ENCODE measurements at regions not wholly inside any gene's neighbourhood (a gene's known extent, or its start where the extent isn't known, plus 50 kb on each side); places are given as distances from the start of the nearest gene placed in this dataset.

- peaks cover 0 to 17% (median 7%) of the 10 kb centered on the region in 4 donors for H3K4me1 ChIP-seq
- no peak overlapping the region for H3K27ac ChIP-seq
- H3K27me3 ChIP-seq: no peaks in the 10 kb centered on the region
- TF ChIP-seq POLR2AphosphoS5 (IDR thresholded peaks at IDR 0.05) (no peak), EP300 (IDR thresholded peaks at IDR 0.05) (no peak), CTCF (IDR thresholded peaks at IDR 0.05) (no peak), POLR2A (IDR thresholded peaks at IDR 0.05) (no peak)
- WGBS, 2 donors: 35 to 66% methylated on average over 3 of the region's 3 CpGs
- no peaks in the 10 kb centered on the region for H3K9me3 ChIP-seq
- DNase-seq: no peak
- H3K4me3 ChIP-seq: no peak overlapping the region
- intact Hi-C loops (cut with DNase I): no loop called here
- H3K36me3 ChIP-seq: no peaks in the 10 kb centered on the region
These were observed 88.6 kb upstream of the NFIB start for GRCh38 chr9:14402583-14402982.

GRCh38 chr9:14401911-14402310 is 88.0 kb upstream of the NFIB start:
- H3K4me3 ChIP-seq: no peak overlapping the region

GRCh38 chr9:14400658-14400995 is 86.7 kb upstream of the NFIB start:
- intact Hi-C loops (cut with DNase I): loop anchor here (2.0 kb wide), 1 partner anchor 36 kb away; no protein-coding TSS in a partner anchor
- WGBS, 2 donors: 73 to 77% methylated on average over 6 of the region's 6 CpGs
- no peak overlapping the region for H3K4me3 ChIP-seq

More at GRCh38 chr9:14401911-14402310, 88.0 kb upstream of the NFIB start:
- H3K36me3 ChIP-seq: no peaks in the 10 kb centered on the region
- TF ChIP-seq CTCF (IDR thresholded peaks at IDR 0.05): no peak
- TF ChIP-seq POLR2A (IDR thresholded peaks at IDR 0.05): no peak
- no peak for TF ChIP-seq EP300 (IDR thresholded peaks at IDR 0.05)
- no peak for TF ChIP-seq POLR2AphosphoS5 (IDR thresholded peaks at IDR 0.05)
- intact Hi-C loops (cut with DNase I): loop anchor here (2.0 kb wide), 1 partner anchor 37 kb away; no protein-coding TSS in a partner anchor
- WGBS, 2 donors: 84 to 86% methylated on average over 2 of the region's 2 CpGs
- peaks cover 0 to 17% (median 7%) of the 10 kb centered on the region in 4 donors for H3K4me1 ChIP-seq
- no peaks in the 10 kb centered on the region for H3K27me3 ChIP-seq
- no peak overlapping the region for H3K27ac ChIP-seq
- H3K9me3 ChIP-seq: no peaks in the 10 kb centered on the region
- no peak for DNase-seq

GRCh38 chr9:14399756-14400657 is 86.1 kb upstream of the NFIB start:
- H3K36me3 ChIP-seq: no peaks in the 10 kb centered on the region
- no peaks in the 10 kb centered on the region for H3K9me3 ChIP-seq
- DNase-seq: no peak
- H3K4me1 ChIP-seq: peaks cover 0 to 17% (median 7%) of the 10 kb centered on the region in 4 donors
- WGBS, 2 donors: 29 to 54% methylated on average over 5 of the region's 5 CpGs
- TF ChIP-seq POLR2AphosphoS5 (IDR thresholded peaks at IDR 0.05) (no peak), CTCF (IDR thresholded peaks at IDR 0.05) (no peak), POLR2A (IDR thresholded peaks at IDR 0.05) (no peak), EP300 (IDR thresholded peaks at IDR 0.05) (no peak)
- no peaks in the 10 kb centered on the region for H3K27me3 ChIP-seq
- H3K27ac ChIP-seq: no peak overlapping the region
- intact Hi-C loops (cut with DNase I): loop anchor here (2.0 kb wide), 1 partner anchor 35 kb away; no protein-coding TSS in a partner anchor
- H3K4me3 ChIP-seq: no peak overlapping the region

More at GRCh38 chr9:14400658-14400995, 86.7 kb upstream of the NFIB start:
- no peaks in the 10 kb centered on the region for H3K27me3 ChIP-seq
- DNase-seq: peak; percentile 80
- no peaks in the 10 kb centered on the region for H3K36me3 ChIP-seq
- peaks cover 0 to 17% (median 7%) of the 10 kb centered on the region in 4 donors for H3K4me1 ChIP-seq
- no peaks in the 10 kb centered on the region for H3K9me3 ChIP-seq
- no peak for TF ChIP-seq POLR2A (IDR thresholded peaks at IDR 0.05)
- peak in 3 of 4 experiments; percentile 41 to 54 (median 44) for TF ChIP-seq CTCF (IDR thresholded peaks at IDR 0.05)
- no peak for TF ChIP-seq EP300 (IDR thresholded peaks at IDR 0.05)
- TF ChIP-seq POLR2AphosphoS5 (IDR thresholded peaks at IDR 0.05): no peak
- H3K27ac ChIP-seq: no peak overlapping the region
